Hematopoietic multipotent progenitor cell treated with erythropoietin and hydrocortisone succinate and interleukin-3 and kit ligand, for 8 days (in vitro differentiated cells): ENCODE measurements at regions not wholly inside any gene's neighbourhood (a gene's known extent, or its start where the extent isn't known, plus 50 kb on each side); places are given as distances from the start of the nearest gene placed in this dataset.
"Not testable (repeated sequence)": the region's sequence is repeated elsewhere in the genome, so short reads cannot be mapped to it uniquely, and the experiment has no call there.

ENCODE experiments used
- DNase-seq: peaks from one replicate; pipeline ENCODE4 v3.0.0-alpha.2; 2015

- DNase-seq = no peak
Observed at GRCh38 chr5:58357121-58357520, 102.8 kb downstream of the PLK2 start.

- DNase-seq = no peak
Observed at GRCh38 chr5:58356662-58357061, 103.2 kb downstream of the PLK2 start.

GRCh38 chr5:58354827-58355226 is 105.1 kb downstream of the PLK2 start:
- DNase-seq = no peak

GRCh38 chr5:58353992-58354391 is 105.9 kb downstream of the PLK2 start:
- DNase-seq = no peak

- no peak for DNase-seq
Observed at GRCh38 chr5:58351190-58351589, 108.7 kb downstream of the PLK2 start.

GRCh38 chr5:58348996-58349728 is 110.7 kb downstream of the PLK2 start:
- DNase-seq = no peak

- DNase-seq = no peak
Observed at GRCh38 chr5:58346041-58346440, 113.8 kb downstream of the PLK2 start.

GRCh38 chr5:58341476-58341875 is 118.4 kb downstream of the PLK2 start:
- DNase-seq = no peak

- DNase-seq = no peak
Observed at GRCh38 chr5:58335518-58335917, 124.4 kb downstream of the PLK2 start.

GRCh38 chr5:58334035-58334434 is 125.9 kb downstream of the PLK2 start:
- DNase-seq = no peak

GRCh38 chr5:58330781-58331180 is 129.1 kb downstream of the PLK2 start:
- DNase-seq = no peak

- DNase-seq = no peak
Observed at GRCh38 chr5:58327289-58327688, 132.6 kb downstream of the PLK2 start.

GRCh38 chr5:58326022-58326421 is 133.9 kb downstream of the PLK2 start:
- DNase-seq = no peak

- DNase-seq = no peak
Observed at GRCh38 chr5:58322453-58322852, 137.4 kb downstream of the PLK2 start.

GRCh38 chr5:58318468-58318867 is 141.4 kb downstream of the PLK2 start:
- no peak for DNase-seq

- DNase-seq = no peak
Observed at GRCh38 chr5:58317808-58318207, 142.1 kb downstream of the PLK2 start.

GRCh38 chr5:58317009-58317408 is 142.9 kb downstream of the PLK2 start:
- no peak for DNase-seq

- DNase-seq = no peak
Observed at GRCh38 chr5:58315794-58316193, 144.1 kb downstream of the PLK2 start.

GRCh38 chr5:58314356-58315210 is 145.3 kb downstream of the PLK2 start:
- DNase-seq = no peak

GRCh38 chr5:58312299-58312698 is 147.6 kb downstream of the PLK2 start:
- no peak for DNase-seq

- no peak for DNase-seq
Observed at GRCh38 chr5:58311526-58311925, 148.4 kb downstream of the PLK2 start.

- not testable (repeated sequence) for DNase-seq
Observed at GRCh38 chr5:58308384-58308783, 151.5 kb downstream of the PLK2 start.

- DNase-seq = no peak
Observed at GRCh38 chr5:58300346-58300895, 159.5 kb downstream of the PLK2 start.

- no peak for DNase-seq
Observed at GRCh38 chr5:58299256-58299655, 160.6 kb downstream of the PLK2 start.
